H9 (cell line): ENCODE measurements at regions not wholly inside any gene's neighbourhood (a gene's known extent, or its start where the extent isn't known, plus 50 kb on each side); places are given as distances from the start of the nearest gene placed in this dataset.

Source experiments
- DNase-seq: peaks from one replicate; pipeline ENCODE4 v3.0.0-alpha.2; 2017
- H2AFZ ChIP-seq: one replicate; pipeline ENCODE4 v1.6.1; 2013; ENCODE audit warnings: mild to moderate bottlenecking, low read length, control low read depth, moderate library complexity
- H2AK5ac ChIP-seq: 2 replicates; pipeline ENCODE4 v1.6.1; 2013; ENCODE audit warnings: low read length, control low read depth, mixed read lengths; ENCODE audit not compliant: insufficient read length
- H2BK120ac ChIP-seq: one replicate; pipeline ENCODE4 v1.6.1; 2013; ENCODE audit warnings: low read depth, mild to moderate bottlenecking, low read length, control low read depth, inconsistent platforms; ENCODE audit not compliant: poor library complexity, severe bottlenecking
- H2BK12ac ChIP-seq: 2 replicates; pipeline ENCODE4 v1.6.1; 2013; ENCODE audit warnings: low read length, control low read depth, mixed read lengths, low read depth; ENCODE audit not compliant: insufficient read length
- H2BK15ac ChIP-seq: 2 replicates; pipeline ENCODE4 v1.6.1; 2013; ENCODE audit warnings: low read depth, low read length, control low read depth
- H2BK20ac ChIP-seq: one replicate; pipeline ENCODE4 v1.6.1; 2013; ENCODE audit warnings: low read depth, mild to moderate bottlenecking, low read length, control low read depth, inconsistent platforms; ENCODE audit not compliant: poor library complexity, severe bottlenecking
- H2BK5ac ChIP-seq: 2 replicates; pipeline ENCODE4 v1.6.1; 2013; ENCODE audit warnings: low read length, control low read depth, mixed read lengths; ENCODE audit not compliant: insufficient read length
- H3K14ac ChIP-seq: 2 replicates; pipeline ENCODE4 v1.6.1; 2013; ENCODE audit warnings: low read length, control low read depth; ENCODE audit not compliant: insufficient read depth
- H3K18ac ChIP-seq: 2 replicates; pipeline ENCODE4 v1.6.1; 2013; ENCODE audit warnings: low read depth, mild to moderate bottlenecking, mixed read lengths, low read length, control low read depth; ENCODE audit not compliant: insufficient read length
- H3K23ac ChIP-seq: 2 replicates; pipeline ENCODE4 v1.6.1; 2013; ENCODE audit warnings: low read length, control low read depth, mixed read lengths, low read depth; ENCODE audit not compliant: insufficient read length
- H3K23me2 ChIP-seq: 2 replicates; pipeline ENCODE4 v1.6.1; 2013; ENCODE audit warnings: low read depth, mild to moderate bottlenecking, mixed read lengths, low read length, control low read depth; ENCODE audit not compliant: insufficient read length, poor library complexity, severe bottlenecking
- H3K27ac ChIP-seq: 2 replicates; pipeline ENCODE4 v1.5.1; 2013; ENCODE audit warnings: low read length, control low read depth, mixed read lengths, low read depth; ENCODE audit not compliant: insufficient read length
- H3K27me3 ChIP-seq: 2 replicates; pipeline ENCODE4 v1.6.1; 2013; ENCODE audit warnings: low read length, control low read depth, inconsistent platforms; ENCODE audit not compliant: insufficient read depth
- H3K4ac ChIP-seq: 2 replicates; pipeline ENCODE4 v1.6.1; 2013; ENCODE audit warnings: low read depth, mild to moderate bottlenecking, control low read depth, inconsistent platforms, low read length, moderate library complexity
- H3K4me1 ChIP-seq: 2 replicates; pipeline ENCODE4 v1.6.1; 2013; ENCODE audit warnings: low read length, control low read depth, inconsistent platforms; ENCODE audit not compliant: insufficient read depth
- H3K4me2 ChIP-seq: 2 replicates; pipeline ENCODE4 v1.6.1; 2013; ENCODE audit warnings: low read length, control low read depth, mixed read lengths; ENCODE audit not compliant: insufficient read length, insufficient read depth
- H3K56ac ChIP-seq: 2 replicates; pipeline ENCODE4 v1.6.1; 2013; ENCODE audit warnings: low read depth, mild to moderate bottlenecking, mixed read lengths, low read length, control low read depth; ENCODE audit not compliant: insufficient read length
- H3K79me1 ChIP-seq: 2 replicates; pipeline ENCODE4 v1.6.1; 2013; ENCODE audit warnings: low read depth, mild to moderate bottlenecking, moderate library complexity, low read length, control low read depth, inconsistent platforms; ENCODE audit not compliant: insufficient read depth, poor library complexity, severe bottlenecking
- H3K79me2 ChIP-seq: 2 replicates; pipeline ENCODE4 v1.6.1; 2013; ENCODE audit warnings: low read length, control low read depth, inconsistent platforms; ENCODE audit not compliant: insufficient read depth
- H3K9ac ChIP-seq: 2 replicates; pipeline ENCODE4 v1.6.1; 2013; ENCODE audit warnings: low read length, control low read depth, mixed read lengths; ENCODE audit not compliant: insufficient read length; ENCODE audit errors: extremely low read depth
- H3K9me3 ChIP-seq: one replicate; pipeline ENCODE4 v1.6.1; 2013; ENCODE audit warnings: low read depth, low read length, inconsistent platforms; ENCODE audit not compliant: control insufficient read depth
- H3T11ph ChIP-seq: one replicate; pipeline ENCODE4 v1.6.1; 2013; ENCODE audit warnings: mild to moderate bottlenecking, low read length, control low read depth, inconsistent platforms
- H4K20me1 ChIP-seq: one replicate; pipeline ENCODE4 v1.6.1; 2013; ENCODE audit not compliant: control insufficient read depth, insufficient read length, insufficient read depth
- H4K5ac ChIP-seq: 2 replicates; pipeline ENCODE4 v1.6.1; 2013; ENCODE audit warnings: low read depth, mild to moderate bottlenecking, mixed read lengths, low read length, control low read depth; ENCODE audit not compliant: insufficient read length
- H4K8ac ChIP-seq: replicated peaks from 2 replicates; pipeline ENCODE4 v1.6.1; 2013; ENCODE audit warnings: low read length, control low read depth, mixed read lengths, low read depth; ENCODE audit not compliant: insufficient read length
- H4K91ac ChIP-seq: 2 replicates; pipeline ENCODE4 v1.6.1; 2013; ENCODE audit warnings: low read depth, mild to moderate bottlenecking, moderate library complexity, mixed read lengths, low read length, control low read depth; ENCODE audit not compliant: insufficient read length
- H3K27ac Mint-ChIP-seq, 3 experiments: 2 replicates in 2 of 3; 3 replicates in 1 of 3; pipeline ENCODE4 v1.8.0; 2020 to 2021; ENCODE audit warnings: mixed read lengths in 3 of 3, mild to moderate bottlenecking in 1 of 3, moderate library complexity in 1 of 3
- H3K27me3 Mint-ChIP-seq: 2 replicates; pipeline ENCODE4 v1.8.0; 2021; ENCODE audit warnings: low read depth, mild to moderate bottlenecking, moderate library complexity, mixed read lengths
- H3K36me3 Mint-ChIP-seq, 3 experiments: 2 replicates in 2 of 3; 3 replicates in 1 of 3; pipeline ENCODE4 v1.8.0; 2020 to 2021; ENCODE audit warnings: low read depth in 3 of 3, mixed read lengths in 3 of 3; ENCODE audit not compliant: insufficient read depth in 1 of 3
- H3K4me1 Mint-ChIP-seq, 2 experiments: 2 replicates each; pipeline ENCODE4 v1.8.0; 2020; ENCODE audit warnings: mixed read lengths in 2 of 2
- H3K4me3 Mint-ChIP-seq, 2 experiments: 2 replicates in 1 of 2; 3 replicates in 1 of 2; pipeline ENCODE4 v1.8.0; 2020 to 2021; ENCODE audit warnings: mild to moderate bottlenecking in 2 of 2, mixed read lengths in 2 of 2, moderate library complexity in 1 of 2
- H3K9me3 Mint-ChIP-seq, 2 experiments: 2 replicates in 1 of 2; 3 replicates in 1 of 2; pipeline ENCODE4 v1.8.0; 2020; ENCODE audit warnings: mild to moderate bottlenecking in 2 of 2, mixed read lengths in 2 of 2, moderate library complexity in 1 of 2
- CTCF ChIP-seq: fragments of 200-600 bp; sonication (generic); conservative IDR thresholded peaks from 3 replicates; pipeline ENCODE4 v1.8.0; 2021; ENCODE audit warnings: antibody characterized with exemption, mild to moderate bottlenecking
- WGBS: extraction: QIAGEN DNeasy Blood & Tissue Kit; methylation state at CpG from one replicate; pipeline ENCODE4 v1.1.7; 2013; ENCODE audit warnings: missing lambda C conversion rate, low lambda C conversion rate, mixed read lengths; ENCODE audit not compliant: insufficient read length; ENCODE audit errors: extremely low coverage; 5-methylcytosine and 5-hydroxymethylcytosine counted together

- H3K4ac ChIP-seq: no peak overlapping the region
- no peak overlapping the region for H3K4me3 Mint-ChIP-seq
- H3K36me3 Mint-ChIP-seq: no peaks in the 10 kb centered on the region
- H2BK120ac ChIP-seq: no peak overlapping the region
- H3K27ac ChIP-seq: no peak overlapping the region
- no peak overlapping the region for H3K27ac Mint-ChIP-seq
- no peaks in the 10 kb centered on the region for H3K4me1 ChIP-seq
- no peaks in the 10 kb centered on the region for H3K9me3 ChIP-seq
- H3K27me3 Mint-ChIP-seq: peaks cover 18% of the 10 kb centered on the region
- H3K23me2 ChIP-seq: no peaks in the 10 kb centered on the region
- no peak overlapping the region for H3K4me2 ChIP-seq
- no peak overlapping the region for H2AK5ac ChIP-seq
- no peak overlapping the region for H4K8ac ChIP-seq
- H4K20me1 ChIP-seq: no peaks in the 10 kb centered on the region
- no peak overlapping the region for H3K23ac ChIP-seq
- H3K27me3 ChIP-seq: no peaks in the 10 kb centered on the region
- H2BK12ac ChIP-seq: no peak overlapping the region
- no peak overlapping the region for H3K14ac ChIP-seq
- H3K79me2 ChIP-seq: no peaks in the 10 kb centered on the region
- H3K79me1 ChIP-seq: no peaks in the 10 kb centered on the region
- no peaks in the 10 kb centered on the region for H3K9me3 Mint-ChIP-seq
- H2AFZ ChIP-seq: no peak overlapping the region
- no peak overlapping the region for H2BK15ac ChIP-seq
- no peak overlapping the region for H3T11ph ChIP-seq
- H3K4me1 Mint-ChIP-seq: no peaks in the 10 kb centered on the region
- no peak for DNase-seq
- H2BK5ac ChIP-seq: no peak overlapping the region
- H2BK20ac ChIP-seq: no peak overlapping the region
- no peak overlapping the region for H4K91ac ChIP-seq
- no peak overlapping the region for H3K56ac ChIP-seq
- no peak overlapping the region for H4K5ac ChIP-seq
- no peak overlapping the region for H3K9ac ChIP-seq
- no peak overlapping the region for H3K18ac ChIP-seq
- WGBS: no CpG with 5 or more reads among the region's 10 CpGs
- TF ChIP-seq CTCF: no peak
These were observed 225.3 kb upstream of the FOXQ1 start for GRCh38 chr6:1086446-1087153.
